Aorta (tissue), 5 donors: ENCODE measurements at regions not wholly inside any gene's neighbourhood (a gene's known extent, or its start where the extent isn't known, plus 50 kb on each side); places are given as distances from the start of the nearest gene placed in this dataset.

Source experiments
- ATAC-seq: fragments of 200-7000 bp; cut with Tn5 transposase; one replicate; pipeline ENCODE4 v1.9.1; 2022; ENCODE audit warnings: moderate library complexity; ENCODE audit not compliant: low FRiP score
- DNase-seq, 2 donors: peaks; one replicate each; pipeline ENCODE4 v3.0.0-alpha.2; 2020
- H3K27ac ChIP-seq, 2 donors: one replicate each; pipeline ENCODE4 v1.5.1; 2013; ENCODE audit warnings: low read length in 2 of 2, mild to moderate bottlenecking in 2 of 2, moderate library complexity in 2 of 2, control low read depth in 1 of 2, inconsistent platforms in 1 of 2, low read depth in 1 of 2
- H3K27me3 ChIP-seq, 2 donors: one replicate each; pipeline ENCODE4 v1.6.1; 2013; ENCODE audit warnings: control low read depth in 1 of 2, low read length in 1 of 2, mild to moderate bottlenecking in 1 of 2, moderate library complexity in 1 of 2; ENCODE audit not compliant: insufficient read depth in 2 of 2, control insufficient read depth in 1 of 2
- H3K36me3 ChIP-seq, 2 donors: one replicate each; pipeline ENCODE4 v1.6.1; 2013; ENCODE audit warnings: control low read depth in 1 of 2, low read length in 1 of 2, mild to moderate bottlenecking in 1 of 2; ENCODE audit not compliant: insufficient read depth in 2 of 2, control insufficient read depth in 1 of 2
- H3K4me1 ChIP-seq, 2 donors: one replicate each; pipeline ENCODE4 v1.6.1; 2013; ENCODE audit warnings: low read length in 2 of 2, control low read depth in 1 of 2, mild to moderate bottlenecking in 1 of 2, moderate library complexity in 1 of 2; ENCODE audit not compliant: insufficient read depth in 2 of 2, control insufficient read depth in 1 of 2
- H3K4me3 ChIP-seq, 2 donors: one replicate each; pipeline ENCODE4 v1.5.1; 2013; ENCODE audit warnings: low read length in 2 of 2, control low read depth in 1 of 2, mild to moderate bottlenecking in 1 of 2
- H3K9me3 ChIP-seq: one replicate; pipeline ENCODE4 v1.6.1; 2013; ENCODE audit warnings: mild to moderate bottlenecking, low read length; ENCODE audit not compliant: control insufficient read depth
- WGBS, 2 donors: extraction: QIAGEN DNeasy Blood & Tissue Kit; methylation state at CpG; one replicate each; pipeline ENCODE4 v1.1.7; 2013; 5-methylcytosine and 5-hydroxymethylcytosine counted together
- intact Hi-C, 2 donors: fragments of 100-400 bp; cut with DNase I; formaldehyde crosslinking; loops; one replicate each; pipeline versions ENCODE4 v1.14.2 to v1.15.0; 2022
- donor health status: healthy with polysubstance abuse.
- donor health status: Bipolar disorder and iron deficiency.
- donor health status: DM: no; HTN: no; CAD: no.
- donor health status: DM: no; HTN: no; CAD: no.
- donor health status: DM: yes; HTN: yes; CAD: no.

DNA sequence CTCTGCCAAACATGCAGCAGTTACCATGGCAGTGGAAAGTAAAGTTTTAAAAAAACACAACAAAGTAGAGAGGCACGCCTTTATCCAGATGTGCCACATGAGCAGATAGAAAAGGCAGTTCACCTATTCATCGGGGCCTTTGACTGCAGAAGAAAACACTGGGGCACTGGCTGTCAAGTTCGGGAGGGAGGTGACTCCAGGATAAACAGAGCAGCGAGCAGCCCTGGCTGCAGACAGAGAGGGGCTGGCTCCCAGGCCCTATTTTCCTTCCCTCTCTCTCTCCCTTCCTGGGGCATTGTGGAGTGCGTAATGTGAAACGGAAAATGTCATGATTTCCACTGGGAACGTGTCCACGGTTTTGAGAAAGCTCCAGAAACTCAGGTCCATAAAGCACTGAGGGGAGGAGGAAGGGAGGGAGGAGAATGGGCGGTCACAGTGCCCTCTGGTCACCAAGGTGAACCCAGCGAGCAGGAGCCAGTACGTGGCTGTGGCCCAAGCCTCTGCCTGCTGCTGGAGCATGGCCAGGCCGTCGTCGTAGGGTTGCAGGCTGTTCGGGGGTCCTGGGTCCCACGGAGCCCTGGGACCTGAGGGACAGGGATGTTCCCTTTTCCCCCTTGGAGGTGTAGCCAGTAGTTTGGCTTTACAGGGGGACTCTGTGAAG, 114.7 kb upstream of the IRF2BP2 start:
- no peaks in the 10 kb centered on the region for H3K27me3 ChIP-seq
- H3K4me1 ChIP-seq, result peaks cover 0 to 9% of the 10 kb centered on the region in 2 donors
- H3K4me3 ChIP-seq, result no peak overlapping the region
- H3K36me3 ChIP-seq, result no peaks in the 10 kb centered on the region
- intact Hi-C loops, result loop anchor here (1.0 to 10.0 kb wide), 14 partner anchors 37 to 353 kb away; partner anchors contain the start of gene IRF2BP2 (in 2 of the 2)
- DNase-seq (peak; percentile 86 to 89), ATAC-seq (peak; percentile 83)
- no peaks in the 10 kb centered on the region for H3K9me3 ChIP-seq
- peak overlapping the region; percentile 95 to 97 for H3K27ac ChIP-seq
- WGBS, 2 donors, result 0 to 1% methylated on average over 16 of the region's 16 CpGs

DNA sequence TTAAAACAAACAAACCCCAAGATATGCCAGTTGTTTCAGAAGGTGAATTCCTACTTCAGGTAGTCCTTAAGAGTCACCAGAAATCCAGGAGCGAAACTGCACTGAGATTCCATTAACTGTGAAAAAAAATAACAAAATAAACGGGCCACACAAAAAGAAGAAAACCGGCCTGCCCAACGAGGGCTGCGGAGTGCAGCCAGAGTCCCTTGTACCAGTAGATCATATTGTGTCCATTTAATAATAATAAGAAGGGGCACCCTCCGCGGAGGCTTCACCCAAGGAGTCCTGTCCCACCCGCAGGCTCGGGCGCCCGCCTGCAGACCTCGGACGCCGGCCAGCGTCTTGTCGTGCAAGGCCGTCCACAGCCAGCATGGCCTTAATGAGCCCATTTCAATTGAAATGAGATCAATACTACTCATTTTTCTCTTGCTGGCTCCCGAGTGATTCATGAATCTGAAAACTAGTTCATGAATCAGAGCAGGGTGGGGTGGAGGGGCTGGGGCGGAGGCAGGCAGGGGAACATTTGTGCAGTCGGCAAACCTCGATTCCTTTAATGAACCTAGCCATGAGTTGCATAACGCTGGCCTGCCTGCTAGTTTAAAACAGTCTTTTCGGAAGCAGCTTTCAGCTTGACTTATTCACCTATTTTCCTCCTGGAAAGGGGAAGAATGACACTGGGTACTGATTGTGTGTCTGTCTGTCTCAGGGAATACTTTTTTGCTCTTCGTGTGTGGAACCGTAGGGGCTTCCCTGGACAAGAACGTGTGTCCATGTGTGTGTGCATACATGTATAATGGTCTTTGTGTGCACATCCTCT, 113.1 kb upstream of the IRF2BP2 start:
- Histone ChIP-seq H3K4me3 (no peak overlapping the region), H3K27me3 (no peaks in the 10 kb centered on the region), H3K4me1 (peaks cover 4 to 9% of the 10 kb centered on the region in 2 donors), H3K27ac (peak overlapping the region; percentile 97 to 100), H3K36me3 (no peaks in the 10 kb centered on the region), H3K9me3 (no peaks in the 10 kb centered on the region)
- intact Hi-C loops, result loop anchor here (5.0 to 10.0 kb wide), 8 partner anchors 36 to 354 kb away; no protein-coding TSS in a partner anchor
- WGBS, 2 donors, result 9 to 19% methylated on average over 26 of the region's 26 CpGs
- ATAC-seq, result peak; percentile 68
- peak; percentile 88 for DNase-seq

DNA sequence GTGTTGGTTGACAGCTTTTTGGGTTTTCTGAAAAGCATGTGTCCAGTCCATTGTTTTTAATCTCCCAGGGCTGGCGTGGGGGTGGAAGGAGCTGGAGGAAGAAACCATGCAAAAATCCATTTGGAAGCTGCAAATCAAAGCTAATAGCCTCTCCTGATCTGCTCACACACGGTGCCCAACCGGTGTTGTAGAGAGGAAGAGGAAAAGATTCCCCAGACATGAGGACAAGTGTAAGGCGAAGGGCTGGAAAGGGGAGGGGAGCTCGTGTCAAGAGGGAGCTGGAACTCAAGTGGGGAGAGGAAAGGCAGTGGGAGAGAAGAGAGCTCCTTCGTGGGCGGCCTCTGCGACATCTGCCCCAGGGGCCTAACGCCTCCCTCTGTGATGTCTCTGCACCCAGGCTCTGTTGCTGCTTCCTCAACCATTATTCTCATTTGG, 112.3 kb upstream of the IRF2BP2 start:
- H3K27me3 ChIP-seq, result no peaks in the 10 kb centered on the region
- peak overlapping the region; percentile 97 to 100 for H3K27ac ChIP-seq
- ATAC-seq, result no peak
- H3K4me1 ChIP-seq, result peaks cover 4 to 9% of the 10 kb centered on the region in 2 donors
- H3K4me3 ChIP-seq, result no peak overlapping the region
- no peaks in the 10 kb centered on the region for H3K9me3 ChIP-seq
- H3K36me3 ChIP-seq, result no peaks in the 10 kb centered on the region
- intact Hi-C loops, result loop anchor here (5.0 to 10.0 kb wide), 8 partner anchors 35 to 355 kb away; no protein-coding TSS in a partner anchor
- 21 to 22% methylated on average over 9 of the region's 9 CpGs for WGBS, 2 donors
- DNase-seq, result peak in 1 of 2 donors; percentile 50

DNA sequence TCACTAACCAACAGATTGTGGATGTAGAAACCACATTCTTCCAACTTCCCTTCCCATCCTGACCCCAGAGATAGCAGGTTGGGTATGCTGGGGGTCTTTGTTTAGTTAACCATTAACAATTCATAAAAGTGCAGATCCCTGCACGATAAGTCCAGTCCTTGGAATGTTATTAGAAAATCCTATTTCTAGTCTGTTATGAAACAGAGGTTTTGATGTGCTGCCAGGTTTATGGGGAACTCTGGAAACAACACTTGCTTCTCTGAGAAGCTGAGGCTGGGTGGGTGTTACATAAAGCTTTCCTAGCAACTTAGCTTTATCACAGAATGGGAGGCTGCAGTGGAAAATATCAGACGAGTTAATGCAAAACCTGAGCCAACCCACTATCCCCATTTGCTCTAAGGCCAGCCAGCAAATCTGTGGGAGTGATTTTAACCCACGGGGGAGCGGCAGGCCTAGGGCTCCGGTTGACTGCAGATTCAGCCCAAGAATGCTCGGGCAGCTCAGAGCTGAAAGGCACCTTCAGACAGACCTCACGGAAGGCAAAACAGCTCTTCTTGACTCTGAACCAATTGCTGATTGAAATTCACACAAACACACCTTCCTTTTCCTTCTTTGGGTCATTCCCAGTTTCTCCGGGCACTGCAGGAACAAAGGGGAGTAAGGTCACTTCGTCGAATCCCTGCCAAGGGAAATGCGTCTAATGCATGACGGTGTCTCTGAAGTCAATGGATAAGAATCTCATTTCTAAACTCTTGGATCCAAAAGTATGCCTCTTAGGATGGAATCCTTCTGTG, 111.7 kb upstream of the IRF2BP2 start:
- WGBS, 2 donors, result 3 to 4% methylated on average over 12 of the region's 12 CpGs
- intact Hi-C loops, result loop anchor here (5.0 to 10.0 kb wide), 8 partner anchors 34 to 356 kb away; no protein-coding TSS in a partner anchor
- Histone ChIP-seq H3K9me3 (no peaks in the 10 kb centered on the region), H3K36me3 (no peaks in the 10 kb centered on the region), H3K4me3 (no peak overlapping the region), H3K4me1 (peaks cover 4 to 9% of the 10 kb centered on the region in 2 donors), H3K27me3 (no peaks in the 10 kb centered on the region), H3K27ac (peak overlapping the region; percentile 98 to 100)
- ATAC-seq (peak; percentile 51), DNase-seq (peak in 1 of 2 donors; percentile 73)

DNA sequence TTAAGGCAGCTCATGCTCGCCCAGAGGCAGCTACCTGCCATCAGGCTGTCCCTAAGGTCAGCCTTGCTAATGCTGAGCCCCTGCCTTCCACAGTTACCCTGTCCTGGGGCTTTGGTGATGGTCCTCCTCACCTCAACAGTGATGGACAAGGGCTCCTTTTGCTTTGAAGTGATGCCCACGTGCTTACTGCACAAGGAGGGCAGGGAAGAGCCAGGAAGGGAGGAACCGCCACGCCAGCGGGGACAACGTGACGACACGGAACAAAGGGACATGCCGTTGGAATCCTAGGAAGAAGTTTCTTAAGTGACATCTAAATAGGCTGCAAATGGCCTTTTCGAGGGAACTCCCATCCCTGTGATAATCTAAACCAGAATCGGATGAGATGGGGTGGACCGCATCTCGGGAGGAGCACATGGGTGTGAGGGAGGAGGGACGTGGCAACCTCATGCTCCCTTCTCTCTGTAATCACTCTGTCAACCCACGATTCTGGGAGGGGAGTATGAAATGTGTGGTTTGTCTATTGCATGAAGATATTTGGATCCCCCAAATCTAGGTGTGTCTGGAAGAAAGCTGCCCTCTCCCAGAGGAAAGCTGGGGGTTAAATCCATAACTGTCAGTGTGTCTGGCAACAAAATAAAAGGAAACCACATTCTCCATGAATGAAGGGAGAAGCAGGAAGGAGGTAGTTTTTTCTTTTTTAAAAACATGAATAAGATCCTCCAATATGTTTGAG, 110.9 kb upstream of the IRF2BP2 start:
- peak overlapping the region; percentile 96 to 98 for H3K27ac ChIP-seq
- ATAC-seq (no peak), DNase-seq (peak in 1 of 2 donors; percentile 45)
- H3K36me3 ChIP-seq, result no peaks in the 10 kb centered on the region
- no peaks in the 10 kb centered on the region for H3K9me3 ChIP-seq
- WGBS, 2 donors, result 74 to 79% methylated on average over 15 of the region's 15 CpGs
- peaks cover 4 to 11% of the 10 kb centered on the region in 2 donors for H3K4me1 ChIP-seq
- H3K4me3 ChIP-seq, result no peak overlapping the region
- no peaks in the 10 kb centered on the region for H3K27me3 ChIP-seq
- intact Hi-C loops, result loop anchor here (5.0 to 10.0 kb wide), 8 partner anchors 34 to 356 kb away; no protein-coding TSS in a partner anchor

DNA sequence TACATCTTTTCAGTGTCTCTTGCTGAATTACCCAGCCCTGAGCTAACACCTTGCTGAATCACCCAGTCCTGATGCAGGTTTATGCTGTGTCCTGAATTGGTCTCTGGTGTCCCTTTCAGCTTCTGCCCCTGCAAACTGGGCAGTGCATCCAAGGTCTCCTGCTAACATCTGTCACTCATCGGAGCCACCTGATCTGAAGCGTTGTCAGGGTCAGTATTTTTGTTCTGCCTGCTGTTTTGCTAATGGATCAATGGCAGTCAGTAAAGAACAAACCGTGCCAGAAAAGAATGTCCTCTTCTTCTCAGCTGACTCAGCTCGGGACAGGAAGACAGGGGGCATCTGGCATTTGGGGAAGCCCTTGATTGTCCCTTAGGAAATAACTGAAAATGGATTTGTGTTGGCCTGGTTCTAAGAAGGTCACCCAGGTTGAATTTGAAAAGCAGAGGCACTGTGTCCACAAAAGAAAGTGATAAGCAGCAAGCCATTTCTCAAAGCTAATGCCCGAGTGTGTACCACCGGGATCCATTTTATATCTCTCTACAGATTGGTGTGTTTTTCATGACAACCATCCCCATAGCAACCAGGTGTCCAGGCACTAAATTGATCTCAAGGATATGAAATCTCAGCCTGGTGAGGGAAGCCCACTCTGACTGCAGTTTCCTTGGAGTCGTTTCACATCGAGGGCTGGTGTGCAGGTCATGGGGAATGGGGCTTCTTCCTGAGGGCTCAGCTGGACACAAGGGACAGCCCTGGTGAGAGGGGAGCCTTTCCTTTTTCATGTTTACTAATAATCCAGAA, 109.7 kb upstream of the IRF2BP2 start:
- ATAC-seq, result no peak
- 57 to 61% methylated on average over 8 of the region's 8 CpGs for WGBS, 2 donors
- no peaks in the 10 kb centered on the region for H3K36me3 ChIP-seq

More for the DNA sequence above, 109.7 kb upstream of the IRF2BP2 start:
- no peak overlapping the region for H3K4me3 ChIP-seq
- DNase-seq, result peak in 1 of 2 donors; percentile 24
- H3K27me3 ChIP-seq, result no peaks in the 10 kb centered on the region
- no peaks in the 10 kb centered on the region for H3K9me3 ChIP-seq
- peaks cover 4 to 13% of the 10 kb centered on the region in 2 donors for H3K4me1 ChIP-seq
- H3K27ac ChIP-seq, result peak overlapping the region; percentile 62 to 96
- intact Hi-C loops, result loop anchor here (5.0 to 10.0 kb wide), 8 partner anchors 32 to 358 kb away; no protein-coding TSS in a partner anchor
